ENCODE measurements at regions not wholly inside any gene's neighbourhood (a gene's known extent, or its start where the extent isn't known, plus 50 kb on each side); places are given as distances from the start of the nearest gene placed in this dataset.

- Histone ChIP-seq H2AFZ (ENCODE audit: low read length) (no peak overlapping the region), H3K9me3 (ENCODE audit: control insufficient read depth, insufficient read depth, low read depth, low read length) (no peaks in the 10 kb centered on the region), H3K27me3 (ENCODE audit: control insufficient read depth, insufficient read depth, low read length) (no peaks in the 10 kb centered on the region), H3K27ac (ENCODE audit: insufficient read depth, low read length) (no peak overlapping the region), H3K36me3 (ENCODE audit: control insufficient read depth, insufficient read depth, low read length) (no peaks in the 10 kb centered on the region), H3K79me2 (ENCODE audit: control insufficient read depth, insufficient read depth, low read length) (no peaks in the 10 kb centered on the region), H3K9ac (ENCODE audit: insufficient read depth, low read length) (no peak overlapping the region), H3K4me2 (ENCODE audit: extremely low read depth, insufficient read depth, low read length) (no peak overlapping the region), H3K4me1 (ENCODE audit: control insufficient read depth, extremely low read depth, insufficient read depth, low read length) (no peaks in the 10 kb centered on the region), H3K4me3 (replicated peaks in 1 of 4; ENCODE audit: control extremely low read depth in 1 of 4, insufficient read depth in 1 of 4, low read depth in 3 of 4, low read length in 4 of 4) (no peak overlapping the region), H4K20me1 (ENCODE audit: control insufficient read depth, extremely low read depth, insufficient read depth, low read length) (no peaks in the 10 kb centered on the region)
- no peak for DNase-seq (ENCODE audit: low read depth in 2 of 2)
- TF ChIP-seq CTCF (conservative IDR thresholded peaks at IDR 0.05 in 1 of 2, IDR thresholded peaks at IDR 0.05 in 1 of 2; ENCODE audit: low read depth in 1 of 2, low read length in 2 of 2) (no peak), EZH2 (IDR thresholded peaks at IDR 0.05; ENCODE audit: low read length, missing control alignments) (no peak)
These were observed 150.0 kb upstream of the COL3A1 start for GRCh38 chr2:188824125-188824524.

- Histone ChIP-seq H3K9ac (ENCODE audit: insufficient read depth, low read length) (no peak overlapping the region), H2AFZ (ENCODE audit: low read length) (no peak overlapping the region), H3K36me3 (ENCODE audit: control insufficient read depth, insufficient read depth, low read length) (no peaks in the 10 kb centered on the region), H3K4me1 (ENCODE audit: control insufficient read depth, extremely low read depth, insufficient read depth, low read length) (no peaks in the 10 kb centered on the region), H3K4me2 (ENCODE audit: extremely low read depth, insufficient read depth, low read length) (no peak overlapping the region), H3K4me3 (replicated peaks in 1 of 4; ENCODE audit: control extremely low read depth in 1 of 4, insufficient read depth in 1 of 4, low read depth in 3 of 4, low read length in 4 of 4) (no peak overlapping the region), H4K20me1 (ENCODE audit: control insufficient read depth, extremely low read depth, insufficient read depth, low read length) (no peaks in the 10 kb centered on the region), H3K79me2 (ENCODE audit: control insufficient read depth, insufficient read depth, low read length) (no peaks in the 10 kb centered on the region), H3K9me3 (ENCODE audit: control insufficient read depth, insufficient read depth, low read depth, low read length) (no peaks in the 10 kb centered on the region), H3K27me3 (ENCODE audit: control insufficient read depth, insufficient read depth, low read length) (no peaks in the 10 kb centered on the region), H3K27ac (ENCODE audit: insufficient read depth, low read length) (no peak overlapping the region)
- no peak for TF ChIP-seq CTCF (conservative IDR thresholded peaks at IDR 0.05 in 1 of 2, IDR thresholded peaks at IDR 0.05 in 1 of 2; ENCODE audit: low read depth in 1 of 2, low read length in 2 of 2)
- no peak for TF ChIP-seq EZH2 (IDR thresholded peaks at IDR 0.05; ENCODE audit: low read length, missing control alignments)
- DNase-seq (ENCODE audit: low read depth in 2 of 2), result no peak
These were observed 140.8 kb upstream of the COL3A1 start for GRCh38 chr2:188833331-188833730.

- H3K36me3 ChIP-seq (ENCODE audit: control insufficient read depth, insufficient read depth, low read length), result no peaks in the 10 kb centered on the region
- no peak overlapping the region for H3K4me2 ChIP-seq (ENCODE audit: extremely low read depth, insufficient read depth, low read length)
- no peak overlapping the region for H3K4me3 ChIP-seq (replicated peaks in 1 of 4; ENCODE audit: control extremely low read depth in 1 of 4, insufficient read depth in 1 of 4, low read depth in 3 of 4, low read length in 4 of 4)
- no peak overlapping the region for H3K27ac ChIP-seq (ENCODE audit: insufficient read depth, low read length)
- no peak for TF ChIP-seq EZH2 (IDR thresholded peaks at IDR 0.05; ENCODE audit: low read length, missing control alignments)
- TF ChIP-seq CTCF (conservative IDR thresholded peaks at IDR 0.05 in 1 of 2, IDR thresholded peaks at IDR 0.05 in 1 of 2; ENCODE audit: low read depth in 1 of 2, low read length in 2 of 2), result no peak
- DNase-seq (ENCODE audit: low read depth in 2 of 2), result no peak
- no peaks in the 10 kb centered on the region for H3K79me2 ChIP-seq (ENCODE audit: control insufficient read depth, insufficient read depth, low read length)
- no peaks in the 10 kb centered on the region for H3K27me3 ChIP-seq (ENCODE audit: control insufficient read depth, insufficient read depth, low read length)
- no peaks in the 10 kb centered on the region for H4K20me1 ChIP-seq (ENCODE audit: control insufficient read depth, extremely low read depth, insufficient read depth, low read length)
- H3K9me3 ChIP-seq (ENCODE audit: control insufficient read depth, insufficient read depth, low read depth, low read length), result no peaks in the 10 kb centered on the region
- H3K4me1 ChIP-seq (ENCODE audit: control insufficient read depth, extremely low read depth, insufficient read depth, low read length), result no peaks in the 10 kb centered on the region
- H3K9ac ChIP-seq (ENCODE audit: insufficient read depth, low read length), result no peak overlapping the region
- H2AFZ ChIP-seq (ENCODE audit: low read length), result no peak overlapping the region
These were observed 140.4 kb upstream of the COL3A1 start for GRCh38 chr2:188833799-188834198.
